GM18507 (cell line): ENCODE measurements at regions not wholly inside any gene's neighbourhood (a gene's known extent, or its start where the extent isn't known, plus 50 kb on each side); places are given as distances from the start of the nearest gene placed in this dataset.

ENCODE experiments used
- DNase-seq: peaks from one replicate; pipeline ENCODE4 v3.0.0; 2011; ENCODE audit warnings: low read depth; ENCODE audit not compliant: insufficient read length; ENCODE audit errors: extremely low spot score
- FAIRE-seq: peaks from 2 replicates; lab custom pipeline; 2011; peaks lifted over from hg19 to GRCh38; lab: Jason Lieb, UNC

- DNase-seq (no peak), FAIRE-seq (no peak)
Observed at GRCh38 chr17:13365331-13365730, 236.4 kb downstream of the HS3ST3A1 start.

GRCh38 chr17:13363771-13364170 is 238.0 kb downstream of the HS3ST3A1 start:
- DNase-seq (no peak), FAIRE-seq (no peak)

GRCh38 chr17:13362341-13363122 is 239.2 kb downstream of the HS3ST3A1 start:
- DNase-seq: no peak
- no peak for FAIRE-seq

GRCh38 chr17:13359774-13360173 is 242.0 kb downstream of the HS3ST3A1 start:
- FAIRE-seq (no peak), DNase-seq (no peak)

- DNase-seq (no peak), FAIRE-seq (no peak)
Observed at GRCh38 chr17:13355054-13355453, 246.7 kb downstream of the HS3ST3A1 start.

- FAIRE-seq (no peak), DNase-seq (no peak)
Observed at GRCh38 chr17:13353590-13353989, 248.1 kb downstream of the HS3ST3A1 start.

- FAIRE-seq (no peak), DNase-seq (no peak)
Observed at GRCh38 chr17:13352747-13353415, 248.8 kb downstream of the HS3ST3A1 start.

GRCh38 chr17:13351046-13351445 is 250.7 kb downstream of the HS3ST3A1 start:
- DNase-seq: no peak
- FAIRE-seq: no peak

GRCh38 chr17:13350466-13350865 is 251.3 kb downstream of the HS3ST3A1 start:
- DNase-seq: no peak
- no peak for FAIRE-seq

- no peak for FAIRE-seq
Observed at GRCh38 chr17:13346996-13347762, 254.6 kb downstream of the HS3ST3A1 start.

GRCh38 chr17:13346592-13346991 is 255.1 kb downstream of the HS3ST3A1 start:
- no peak for DNase-seq
- no peak for FAIRE-seq

More at GRCh38 chr17:13346996-13347762, 254.6 kb downstream of the HS3ST3A1 start:
- DNase-seq: no peak

GRCh38 chr17:13346081-13346533 is 255.6 kb downstream of the HS3ST3A1 start:
- no peak for DNase-seq
- no peak for FAIRE-seq

- FAIRE-seq: no peak
- DNase-seq: no peak
Observed at GRCh38 chr17:13338421-13338820, 263.3 kb downstream of the HS3ST3A1 start.

GRCh38 chr17:13337864-13338371 is 263.8 kb downstream of the HS3ST3A1 start:
- DNase-seq (no peak), FAIRE-seq (peak; percentile 12)

- no peak for DNase-seq
- no peak for FAIRE-seq
Observed at GRCh38 chr17:13337151-13337550, 264.6 kb downstream of the HS3ST3A1 start.

- DNase-seq (no peak), FAIRE-seq (no peak)
Observed at GRCh38 chr17:13334374-13334773, 267.4 kb downstream of the HS3ST3A1 start.

- DNase-seq (no peak), FAIRE-seq (no peak)
Observed at GRCh38 chr17:13333661-13334060, 268.1 kb downstream of the HS3ST3A1 start.

- no peak for DNase-seq
- no peak for FAIRE-seq
Observed at GRCh38 chr17:13332207-13332606, 269.5 kb downstream of the HS3ST3A1 start.

GRCh38 chr17:13329421-13329820 is 272.3 kb downstream of the HS3ST3A1 start:
- DNase-seq: no peak
- FAIRE-seq: no peak

- FAIRE-seq: no peak
Observed at GRCh38 chr17:13323990-13324389, 277.7 kb downstream of the HS3ST3A1 start.

More at GRCh38 chr17:13323990-13324389, 277.7 kb downstream of the HS3ST3A1 start:
- no peak for DNase-seq
